Spleen (tissue), 7 donors: ENCODE measurements at regions not wholly inside any gene's neighbourhood (a gene's known extent, or its start where the extent isn't known, plus 50 kb on each side); places are given as distances from the start of the nearest gene placed in this dataset.

ENCODE experiments used
- POLR2AphosphoS5 ChIP-seq, 3 donors: sonication (generic); formaldehyde crosslinking; IDR thresholded peaks; one replicate each; pipeline ENCODE4 v1.5.1; 2017; ENCODE audit warnings: antibody characterized with exemption in 3 of 3
- TF ChIP-seq, protein P1 (sequence below), 11 experiments: fragments of 200-600 bp in 7 of 11; fragments of 450-650 bp in 4 of 11; sonication (generic) in 4 of 11; IDR thresholded peaks in 8 of 11; conservative IDR thresholded peaks in 3 of 11; 1 replicate in 7 of 11; 2 replicates in 4 of 11; pipeline versions ENCODE4 v1.4.0 to v1.8.0; 2016 to 2021; ENCODE audit warnings: antibody characterized with exemption in 11 of 11, inconsistent platforms in 4 of 11, mild to moderate bottlenecking in 1 of 11
- donor health status: DM: no; HTN: no; CAD: no; lungs with moderate emphysema.
- donor health status: DM: no; HTN: no; CAD: no.
- donor health status: DM: no; HTN: no; CAD: no.

DNA sequence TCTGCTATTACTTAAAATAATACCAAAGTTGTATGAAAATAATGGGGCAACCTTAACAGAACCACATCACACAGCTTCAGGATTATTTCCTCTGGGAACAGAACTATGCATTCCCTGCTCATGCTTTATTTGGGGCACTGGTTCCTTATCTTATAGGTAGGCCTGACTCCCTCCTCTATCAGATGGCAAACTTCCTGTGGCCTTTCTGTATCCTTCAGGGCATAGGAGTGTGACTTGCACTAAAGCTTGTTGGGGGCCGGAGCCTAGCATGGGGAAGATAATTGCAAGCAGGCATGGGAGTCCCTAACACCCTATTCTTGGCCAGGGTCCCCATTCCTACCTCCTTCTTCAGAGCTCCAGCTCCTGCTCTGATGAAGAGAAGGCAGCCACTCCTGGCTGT, 167.2 kb upstream of the SERTAD2 start:
- TF ChIP-seq, protein P1, sequence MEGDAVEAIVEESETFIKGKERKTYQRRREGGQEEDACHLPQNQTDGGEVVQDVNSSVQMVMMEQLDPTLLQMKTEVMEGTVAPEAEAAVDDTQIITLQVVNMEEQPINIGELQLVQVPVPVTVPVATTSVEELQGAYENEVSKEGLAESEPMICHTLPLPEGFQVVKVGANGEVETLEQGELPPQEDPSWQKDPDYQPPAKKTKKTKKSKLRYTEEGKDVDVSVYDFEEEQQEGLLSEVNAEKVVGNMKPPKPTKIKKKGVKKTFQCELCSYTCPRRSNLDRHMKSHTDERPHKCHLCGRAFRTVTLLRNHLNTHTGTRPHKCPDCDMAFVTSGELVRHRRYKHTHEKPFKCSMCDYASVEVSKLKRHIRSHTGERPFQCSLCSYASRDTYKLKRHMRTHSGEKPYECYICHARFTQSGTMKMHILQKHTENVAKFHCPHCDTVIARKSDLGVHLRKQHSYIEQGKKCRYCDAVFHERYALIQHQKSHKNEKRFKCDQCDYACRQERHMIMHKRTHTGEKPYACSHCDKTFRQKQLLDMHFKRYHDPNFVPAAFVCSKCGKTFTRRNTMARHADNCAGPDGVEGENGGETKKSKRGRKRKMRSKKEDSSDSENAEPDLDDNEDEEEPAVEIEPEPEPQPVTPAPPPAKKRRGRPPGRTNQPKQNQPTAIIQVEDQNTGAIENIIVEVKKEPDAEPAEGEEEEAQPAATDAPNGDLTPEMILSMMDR (IDR thresholded peaks at IDR 0.05 in 8 of 11, conservative IDR thresholded peaks at IDR 0.05 in 3 of 11): no peak
- TF ChIP-seq POLR2AphosphoS5 (IDR thresholded peaks at IDR 0.05): no peak
